ENCODE measurements at regions not wholly inside any gene's neighbourhood (a gene's known extent, or its start where the extent isn't known, plus 50 kb on each side); places are given as distances from the start of the nearest gene placed in this dataset.

DNA sequence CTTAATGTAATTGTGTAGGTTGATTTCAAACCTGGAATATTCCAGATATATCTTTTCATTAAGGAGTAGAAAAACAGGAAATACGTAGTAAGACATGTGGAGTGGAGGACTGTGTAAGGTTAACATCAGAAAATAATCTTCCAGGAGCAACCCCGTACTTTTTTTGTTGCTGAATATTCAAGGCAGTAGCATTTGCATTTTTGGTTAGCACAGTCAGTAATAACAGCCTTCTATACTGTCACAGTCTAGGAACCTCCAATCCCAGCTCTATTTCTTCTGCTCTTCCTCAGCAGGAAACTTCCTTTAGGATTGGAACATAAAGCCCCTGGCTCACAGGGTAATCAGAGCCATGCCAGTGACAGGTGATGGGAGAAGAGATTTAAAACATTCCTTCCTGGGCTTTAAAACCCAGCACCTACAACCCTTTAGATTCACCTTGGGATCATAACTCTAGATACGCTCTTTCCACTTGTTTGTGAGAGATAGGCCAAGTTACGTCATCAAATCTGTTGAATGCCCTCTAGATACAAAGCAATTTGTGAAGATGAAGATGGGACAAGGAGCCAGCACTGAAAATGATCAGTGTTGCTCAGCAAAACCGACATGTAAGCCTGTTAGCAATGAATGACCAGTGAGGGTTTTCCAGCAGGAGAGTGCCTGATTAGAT lies 248.5 kb upstream of the NPY start:
- 55% methylated on average over 5 of the region's 5 CpGs for WGBS (ENCODE audit: low lambda C conversion rate)
- no peak for DNase-seq
- Histone ChIP-seq H2AFZ (ENCODE audit: low read depth) (0 out of 2 replicates have a peak overlapping the region, but pooled peaks have one; percentile 11), H3K4me3 (ENCODE audit: low read depth in 2 of 2, low read length in 1 of 2) (no peak overlapping the region), H3K4me1 (ENCODE audit: control insufficient read depth in 1 of 2, insufficient read depth in 2 of 2, low read depth in 1 of 2, low read length in 1 of 2) (peaks cover 0 to 2% of the 10 kb centered on the region in 2 experiments; a peak in 1 of 4 replicates), H4K20me1 (ENCODE audit: insufficient read depth) (no peaks in the 10 kb centered on the region), H3F3A (replicated peaks; ENCODE audit: insufficient read depth) (no peaks in the 10 kb centered on the region), H3K9me2 (no peaks in the 10 kb centered on the region), H3K36me3 (replicated peaks in 1 of 2; ENCODE audit: control insufficient read depth in 1 of 2, insufficient read depth in 2 of 2, low read length in 1 of 2) (no peaks in the 10 kb centered on the region), H3K27ac (ENCODE audit: low read depth in 2 of 2, low read length in 1 of 2) (no peak overlapping the region), H3K79me2 (ENCODE audit: insufficient read depth) (no peaks in the 10 kb centered on the region), H3K27me3 (ENCODE audit: insufficient read depth) (no peaks in the 10 kb centered on the region), H3K4me2 (no peak overlapping the region), H3K9me3 (no peaks in the 10 kb centered on the region), H3K9ac (no peak overlapping the region)
- TF ChIP-seq JUND (IDR thresholded peaks at IDR 0.05), result no peak
- TF ChIP-seq NFIC (IDR thresholded peaks at IDR 0.05; ENCODE audit: borderline replicate concordance), result no peak
- TF ChIP-seq EZH2phosphoT487 (IDR thresholded peaks at IDR 0.05; ENCODE audit: borderline replicate concordance, low read depth), result no peak
- no peak for TF ChIP-seq PBX3 (IDR thresholded peaks at IDR 0.05)
- TF ChIP-seq, protein P1, sequence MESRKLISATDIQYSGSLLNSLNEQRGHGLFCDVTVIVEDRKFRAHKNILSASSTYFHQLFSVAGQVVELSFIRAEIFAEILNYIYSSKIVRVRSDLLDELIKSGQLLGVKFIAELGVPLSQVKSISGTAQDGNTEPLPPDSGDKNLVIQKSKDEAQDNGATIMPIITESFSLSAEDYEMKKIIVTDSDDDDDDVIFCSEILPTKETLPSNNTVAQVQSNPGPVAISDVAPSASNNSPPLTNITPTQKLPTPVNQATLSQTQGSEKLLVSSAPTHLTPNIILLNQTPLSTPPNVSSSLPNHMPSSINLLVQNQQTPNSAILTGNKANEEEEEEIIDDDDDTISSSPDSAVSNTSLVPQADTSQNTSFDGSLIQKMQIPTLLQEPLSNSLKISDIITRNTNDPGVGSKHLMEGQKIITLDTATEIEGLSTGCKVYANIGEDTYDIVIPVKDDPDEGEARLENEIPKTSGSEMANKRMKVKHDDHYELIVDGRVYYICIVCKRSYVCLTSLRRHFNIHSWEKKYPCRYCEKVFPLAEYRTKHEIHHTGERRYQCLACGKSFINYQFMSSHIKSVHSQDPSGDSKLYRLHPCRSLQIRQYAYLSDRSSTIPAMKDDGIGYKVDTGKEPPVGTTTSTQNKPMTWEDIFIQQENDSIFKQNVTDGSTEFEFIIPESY (IDR thresholded peaks at IDR 0.05; ENCODE audit: borderline replicate concordance, low read depth), result no peak
- POLR2A ChIA-PET, result no interaction called here
- CTCF ChIA-PET, result no interaction called here

DNA sequence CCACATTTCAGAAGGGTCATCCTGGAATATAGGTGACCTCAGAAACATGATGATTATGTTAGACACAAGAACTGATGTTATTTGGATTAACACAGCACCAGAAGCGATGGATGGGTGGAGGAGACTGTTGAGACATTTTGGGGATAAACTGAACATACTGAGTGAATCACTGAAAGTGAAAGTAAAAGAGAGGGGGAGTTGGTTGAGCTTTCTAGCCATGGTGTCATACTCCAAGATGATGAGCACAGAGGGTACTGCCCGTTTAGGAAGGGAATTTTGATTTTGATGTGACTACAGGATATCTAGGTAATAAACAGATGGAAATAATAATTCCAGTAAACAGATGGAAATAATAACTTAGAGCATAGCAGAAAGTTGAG lies 248.0 kb upstream of the NPY start:
- POLR2A ChIA-PET, result no interaction called here

DNA sequence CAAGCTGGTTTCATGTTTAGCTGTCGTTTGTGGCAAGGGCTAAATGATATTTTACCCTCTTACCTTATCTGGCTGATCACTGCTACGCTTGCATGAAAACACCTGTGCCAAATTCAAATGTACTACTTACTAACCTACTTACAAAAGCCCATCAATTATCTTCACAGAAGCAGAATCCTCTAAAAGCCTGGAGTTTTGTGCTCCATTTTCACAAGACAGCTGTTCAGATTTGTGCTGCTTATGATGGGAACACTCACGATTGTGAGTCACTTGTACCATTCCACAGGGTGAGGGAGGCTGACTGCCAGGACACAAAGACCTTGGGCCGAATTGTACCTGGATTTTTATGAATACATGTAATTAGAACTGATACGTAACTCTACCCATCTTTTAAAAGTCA lies 245.0 kb upstream of the NPY start:
- Histone ChIP-seq H4K20me1 (ENCODE audit: insufficient read depth) (no peaks in the 10 kb centered on the region), H3K27me3 (ENCODE audit: insufficient read depth) (no peaks in the 10 kb centered on the region), H3K9ac (no peak overlapping the region), H3K79me2 (ENCODE audit: insufficient read depth) (no peaks in the 10 kb centered on the region), H3K4me1 (ENCODE audit: control insufficient read depth in 1 of 2, insufficient read depth in 2 of 2, low read depth in 1 of 2, low read length in 1 of 2) (peaks cover 0 to 2% of the 10 kb centered on the region in 2 experiments; a peak in 1 of 4 replicates), H2AFZ (ENCODE audit: low read depth) (no peak overlapping the region), H3K4me2 (no peak overlapping the region), H3F3A (replicated peaks; ENCODE audit: insufficient read depth) (no peaks in the 10 kb centered on the region), H3K9me3 (no peaks in the 10 kb centered on the region), H3K4me3 (ENCODE audit: low read depth in 2 of 2, low read length in 1 of 2) (no peak overlapping the region), H3K27ac (ENCODE audit: low read depth in 2 of 2, low read length in 1 of 2) (no peak overlapping the region; a peak in 1 of 4 replicates), H3K36me3 (replicated peaks in 1 of 2; ENCODE audit: control insufficient read depth in 1 of 2, insufficient read depth in 2 of 2, low read length in 1 of 2) (no peaks in the 10 kb centered on the region), H3K9me2 (no peaks in the 10 kb centered on the region)
- CTCF ChIA-PET, result interaction anchor here (0.8 to 1.5 kb wide), 2 partner anchors 10 to 19 kb away, joined by 3 read pairs; no protein-coding TSS in a partner anchor
- DNase-seq, result no peak
- POLR2A ChIA-PET, result no interaction called here
- WGBS (ENCODE audit: low lambda C conversion rate), result 50% methylated on average over 5 of the region's 5 CpGs
- TF ChIP-seq EZH2phosphoT487 (IDR thresholded peaks at IDR 0.05; ENCODE audit: borderline replicate concordance, low read depth) (no peak), IRF3 (IDR thresholded peaks at IDR 0.05; ENCODE audit: low read depth, low read length) (no peak), FOXM1 (IDR thresholded peaks at IDR 0.05; ENCODE audit: low read depth) (no peak), SIN3A (IDR thresholded peaks at IDR 0.05; ENCODE audit: borderline replicate concordance, low read depth, low read length) (no peak)
- TF ChIP-seq, protein P2, sequence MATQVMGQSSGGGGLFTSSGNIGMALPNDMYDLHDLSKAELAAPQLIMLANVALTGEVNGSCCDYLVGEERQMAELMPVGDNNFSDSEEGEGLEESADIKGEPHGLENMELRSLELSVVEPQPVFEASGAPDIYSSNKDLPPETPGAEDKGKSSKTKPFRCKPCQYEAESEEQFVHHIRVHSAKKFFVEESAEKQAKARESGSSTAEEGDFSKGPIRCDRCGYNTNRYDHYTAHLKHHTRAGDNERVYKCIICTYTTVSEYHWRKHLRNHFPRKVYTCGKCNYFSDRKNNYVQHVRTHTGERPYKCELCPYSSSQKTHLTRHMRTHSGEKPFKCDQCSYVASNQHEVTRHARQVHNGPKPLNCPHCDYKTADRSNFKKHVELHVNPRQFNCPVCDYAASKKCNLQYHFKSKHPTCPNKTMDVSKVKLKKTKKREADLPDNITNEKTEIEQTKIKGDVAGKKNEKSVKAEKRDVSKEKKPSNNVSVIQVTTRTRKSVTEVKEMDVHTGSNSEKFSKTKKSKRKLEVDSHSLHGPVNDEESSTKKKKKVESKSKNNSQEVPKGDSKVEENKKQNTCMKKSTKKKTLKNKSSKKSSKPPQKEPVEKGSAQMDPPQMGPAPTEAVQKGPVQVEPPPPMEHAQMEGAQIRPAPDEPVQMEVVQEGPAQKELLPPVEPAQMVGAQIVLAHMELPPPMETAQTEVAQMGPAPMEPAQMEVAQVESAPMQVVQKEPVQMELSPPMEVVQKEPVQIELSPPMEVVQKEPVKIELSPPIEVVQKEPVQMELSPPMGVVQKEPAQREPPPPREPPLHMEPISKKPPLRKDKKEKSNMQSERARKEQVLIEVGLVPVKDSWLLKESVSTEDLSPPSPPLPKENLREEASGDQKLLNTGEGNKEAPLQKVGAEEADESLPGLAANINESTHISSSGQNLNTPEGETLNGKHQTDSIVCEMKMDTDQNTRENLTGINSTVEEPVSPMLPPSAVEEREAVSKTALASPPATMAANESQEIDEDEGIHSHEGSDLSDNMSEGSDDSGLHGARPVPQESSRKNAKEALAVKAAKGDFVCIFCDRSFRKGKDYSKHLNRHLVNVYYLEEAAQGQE (IDR thresholded peaks at IDR 0.05; ENCODE audit: low read depth, low read length), result no peak

More for the DNA sequence above, 248.0 kb upstream of the NPY start:
- no peaks in the 10 kb centered on the region for H3K36me3 ChIP-seq (replicated peaks in 1 of 2; ENCODE audit: control insufficient read depth in 1 of 2, insufficient read depth in 2 of 2, low read length in 1 of 2)
- H3F3A ChIP-seq (replicated peaks; ENCODE audit: insufficient read depth), result no peaks in the 10 kb centered on the region
- DNase-seq, result no peak
- H3K4me1 ChIP-seq (ENCODE audit: control insufficient read depth in 1 of 2, insufficient read depth in 2 of 2, low read depth in 1 of 2, low read length in 1 of 2), result peaks cover 0 to 2% of the 10 kb centered on the region in 2 experiments; a peak in 1 of 4 replicates
- no peaks in the 10 kb centered on the region for H3K27me3 ChIP-seq (ENCODE audit: insufficient read depth)
- H3K4me3 ChIP-seq (ENCODE audit: low read depth in 2 of 2, low read length in 1 of 2), result no peak overlapping the region; a peak in 1 of 4 replicates
- no peak overlapping the region for H3K9ac ChIP-seq
- TF ChIP-seq RCOR1 (IDR thresholded peaks at IDR 0.05; ENCODE audit: low read length), result no peak
- TF ChIP-seq ELF1 (IDR thresholded peaks at IDR 0.05), result no peak
- TF ChIP-seq TCF12 (IDR thresholded peaks at IDR 0.05), result no peak
- no peak for TF ChIP-seq SMC3 (IDR thresholded peaks at IDR 0.05; ENCODE audit: low read depth, low read length)
- H3K9me3 ChIP-seq, result no peaks in the 10 kb centered on the region
- no peak overlapping the region for H3K27ac ChIP-seq (ENCODE audit: low read depth in 2 of 2, low read length in 1 of 2)
- WGBS (ENCODE audit: low lambda C conversion rate), result 64% methylated on average over 2 of the region's 2 CpGs
- H4K20me1 ChIP-seq (ENCODE audit: insufficient read depth), result no peaks in the 10 kb centered on the region
- 0 out of 2 replicates have a peak overlapping the region, but pooled peaks have one; percentile 11 for H2AFZ ChIP-seq (ENCODE audit: low read depth)
- CTCF ChIA-PET, result interaction anchor here (1.3 kb wide), 1 partner anchor 13 kb away, joined by 4 read pairs; no protein-coding TSS in a partner anchor
- H3K4me2 ChIP-seq, result no peak overlapping the region
- no peaks in the 10 kb centered on the region for H3K9me2 ChIP-seq
- no peaks in the 10 kb centered on the region for H3K79me2 ChIP-seq (ENCODE audit: insufficient read depth)

Data from SK-N-SH (cell line).